Stimulated activated naive B cell treated with anti-CD40 and anti-IgM and Interleukin-4, amounts not matched to agents 10 μg/mL and 1 μg/mL and 100 μg/mL, for 72 hours (primary cell): ENCODE measurements at regions not wholly inside any gene's neighbourhood (a gene's known extent, or its start where the extent isn't known, plus 50 kb on each side); places are given as distances from the start of the nearest gene placed in this dataset.

Source experiments
- ATAC-seq, 2 donors: fragments of 150-1000 bp; cut with Tn5 transposase; replicated peaks; 2 replicates each; pipeline ENCODE4 v1.10.0; 2021; ENCODE audit warnings: moderate library complexity in 1 of 2
- DNase-seq: peaks from one replicate; pipeline ENCODE4 v3.0.0; 2021
- H3K27ac Mint-ChIP-seq: one replicate; pipeline ENCODE4 v1.8.0; 2022; ENCODE audit warnings: mild to moderate bottlenecking, mixed read lengths
- H3K27me3 Mint-ChIP-seq, 2 donors: one replicate each; pipeline ENCODE4 v1.8.0; 2022; ENCODE audit warnings: mixed read lengths in 2 of 2
- H3K36me3 Mint-ChIP-seq, 2 donors: one replicate each; pipeline ENCODE4 v1.8.0; 2022; ENCODE audit warnings: mixed read lengths in 2 of 2, mild to moderate bottlenecking in 1 of 2
- H3K4me1 Mint-ChIP-seq, 2 donors: one replicate each; pipeline ENCODE4 v1.8.0; 2022; ENCODE audit warnings: mixed read lengths in 2 of 2, mild to moderate bottlenecking in 1 of 2
- H3K4me3 Mint-ChIP-seq, 2 donors: one replicate each; pipeline ENCODE4 v1.8.0; 2022; ENCODE audit warnings: mild to moderate bottlenecking in 2 of 2, mixed read lengths in 2 of 2, moderate library complexity in 1 of 2
- H3K9me3 Mint-ChIP-seq, 2 donors: one replicate each; pipeline ENCODE4 v1.8.0; 2022; ENCODE audit warnings: mixed read lengths in 2 of 2, mild to moderate bottlenecking in 1 of 2

GRCh38 chr10:111926286-111926685 lies 257.3 kb downstream of the GPAM start:
- Mint-ChIP-seq H3K27ac (no peak overlapping the region), H3K36me3 (no peaks in the 10 kb centered on the region), H3K9me3 (peaks cover 0 to 3% of the 10 kb centered on the region in 2 donors), H3K27me3 (no peaks in the 10 kb centered on the region), H3K4me3 (no peak overlapping the region), H3K4me1 (no peaks in the 10 kb centered on the region)
- ATAC-seq (no peak), DNase-seq (no peak)

DNA sequence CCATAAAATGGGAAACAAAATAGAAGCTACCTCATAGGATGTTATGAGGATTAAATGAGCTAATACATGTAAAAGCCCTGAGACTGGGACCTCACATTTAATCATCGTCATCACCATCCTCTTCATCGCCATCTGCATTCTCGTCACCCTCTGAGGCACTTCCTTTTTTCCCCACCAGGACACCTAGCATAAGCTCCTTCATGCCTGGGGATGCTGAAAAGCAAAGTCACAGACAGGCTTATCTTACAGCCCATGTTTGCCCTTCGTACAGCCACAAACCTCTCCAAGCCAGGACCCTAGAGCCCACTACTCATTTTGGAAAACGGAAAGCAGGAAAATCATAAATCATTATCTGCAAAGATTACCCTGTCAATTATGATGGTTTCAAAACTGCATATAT lies 249.6 kb downstream of the GPAM start:
- Mint-ChIP-seq H3K36me3 (no peaks in the 10 kb centered on the region), H3K9me3 (peaks cover 0 to 5% of the 10 kb centered on the region in 2 donors), H3K4me1 (no peaks in the 10 kb centered on the region), H3K27ac (no peak overlapping the region), H3K27me3 (no peaks in the 10 kb centered on the region), H3K4me3 (no peak overlapping the region)
- ATAC-seq (no peak), DNase-seq (no peak)

- no peak overlapping the region for H3K27ac Mint-ChIP-seq
- ATAC-seq (no peak), DNase-seq (no peak)
- H3K9me3 Mint-ChIP-seq = peaks cover 0 to 4% of the 10 kb centered on the region in 2 donors
- no peak overlapping the region for H3K4me3 Mint-ChIP-seq
- no peaks in the 10 kb centered on the region for H3K27me3 Mint-ChIP-seq
- no peaks in the 10 kb centered on the region for H3K4me1 Mint-ChIP-seq
- H3K36me3 Mint-ChIP-seq = no peaks in the 10 kb centered on the region
Observed at GRCh38 chr10:111934931-111935330, 248.6 kb downstream of the GPAM start.

- Mint-ChIP-seq H3K4me1 (no peaks in the 10 kb centered on the region), H3K4me3 (no peak overlapping the region), H3K9me3 (peaks cover 0 to 4% of the 10 kb centered on the region in 2 donors), H3K27ac (no peak overlapping the region), H3K27me3 (no peaks in the 10 kb centered on the region), H3K36me3 (no peaks in the 10 kb centered on the region)
- DNase-seq (no peak), ATAC-seq (no peak)
Observed at GRCh38 chr10:111936143-111936542, 247.4 kb downstream of the GPAM start.

DNA sequence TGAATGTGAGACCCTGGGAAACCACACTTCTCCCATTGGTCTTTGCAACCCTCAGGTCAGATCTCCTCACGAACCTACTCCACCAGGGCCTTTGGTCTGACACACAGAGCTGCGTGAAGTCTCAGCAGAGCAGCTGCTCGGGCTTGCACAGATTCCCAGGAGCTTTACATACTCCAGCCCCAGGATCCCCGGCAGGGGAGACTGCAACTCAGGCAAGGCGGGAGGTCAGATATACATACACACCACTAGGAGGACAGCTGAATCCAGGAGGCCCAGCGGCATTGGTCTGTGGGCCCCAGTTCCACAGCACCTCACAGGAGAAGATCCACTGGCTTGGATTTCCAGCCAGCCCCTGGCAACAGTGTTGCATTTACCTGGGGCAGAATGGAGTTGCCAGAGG lies 239.2 kb downstream of the GPAM start:
- Mint-ChIP-seq H3K27me3 (no peaks in the 10 kb centered on the region), H3K9me3 (peaks cover 6 to 10% of the 10 kb centered on the region in 2 donors), H3K36me3 (no peaks in the 10 kb centered on the region), H3K4me1 (no peaks in the 10 kb centered on the region), H3K27ac (peak overlapping the region; percentile 37), H3K4me3 (no peak overlapping the region)
- ATAC-seq (no peak), DNase-seq (no peak)

GRCh38 chr10:111953949-111954348 lies 229.6 kb downstream of the GPAM start:
- ATAC-seq = no peak
- Mint-ChIP-seq H3K4me3 (no peak overlapping the region), H3K4me1 (no peaks in the 10 kb centered on the region), H3K9me3 (peaks cover 14 to 18% of the 10 kb centered on the region in 2 donors), H3K27ac (no peak overlapping the region), H3K27me3 (no peaks in the 10 kb centered on the region), H3K36me3 (no peaks in the 10 kb centered on the region)
- no peak for DNase-seq

GRCh38 chr10:111954386-111954785 lies 229.2 kb downstream of the GPAM start:
- Mint-ChIP-seq H3K27ac (no peak overlapping the region), H3K27me3 (no peaks in the 10 kb centered on the region), H3K4me1 (no peaks in the 10 kb centered on the region), H3K36me3 (no peaks in the 10 kb centered on the region), H3K4me3 (no peak overlapping the region), H3K9me3 (peaks cover 14 to 18% of the 10 kb centered on the region in 2 donors)
- ATAC-seq = no peak
- no peak for DNase-seq

DNA sequence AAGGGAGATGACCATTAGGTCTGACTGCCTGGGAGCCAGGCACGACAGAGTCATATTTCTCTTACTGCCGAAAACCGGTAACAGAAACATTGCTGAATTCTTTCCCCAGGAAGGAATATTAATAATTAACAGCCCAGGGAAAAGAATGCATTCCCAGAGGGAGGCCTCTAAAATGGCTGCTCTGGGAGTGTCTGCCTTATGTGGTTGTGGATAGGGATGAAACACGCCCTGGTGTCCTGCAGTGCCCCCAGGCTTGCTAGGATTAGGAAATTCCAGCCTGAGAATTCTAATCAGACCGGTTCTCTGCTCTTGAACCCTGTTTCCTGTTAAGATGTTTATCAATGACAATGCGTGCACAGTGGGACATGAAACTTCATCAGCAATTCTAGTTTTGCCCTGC lies 226.7 kb downstream of the GPAM start:
- H3K4me1 Mint-ChIP-seq = no peaks in the 10 kb centered on the region
- no peak overlapping the region for H3K27ac Mint-ChIP-seq
- DNase-seq (no peak), ATAC-seq (no peak)
- no peak overlapping the region for H3K4me3 Mint-ChIP-seq
- H3K36me3 Mint-ChIP-seq = no peaks in the 10 kb centered on the region
- peaks cover 14 to 18% of the 10 kb centered on the region in 2 donors for H3K9me3 Mint-ChIP-seq
- H3K27me3 Mint-ChIP-seq = no peaks in the 10 kb centered on the region

DNA sequence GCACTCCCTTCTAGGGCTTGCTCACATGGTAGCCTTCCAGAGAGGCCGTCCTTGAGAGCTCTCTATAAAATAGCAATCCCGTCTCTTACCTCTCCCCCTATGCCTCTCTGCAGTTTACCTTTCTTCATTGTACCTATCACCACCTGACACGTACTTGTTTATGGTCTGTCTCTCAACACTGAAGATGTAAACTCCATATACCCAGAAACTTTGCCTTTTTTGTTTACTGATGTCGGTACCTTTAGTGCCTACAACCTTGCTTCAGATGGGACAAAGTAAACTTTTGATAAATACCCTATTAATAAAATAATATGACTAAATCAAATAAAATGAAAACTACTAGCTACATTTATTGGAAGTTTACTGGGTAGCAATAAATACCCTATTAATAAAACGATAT lies 220.6 kb downstream of the GPAM start:
- no peak for ATAC-seq
- Mint-ChIP-seq H3K27ac (no peak overlapping the region), H3K4me3 (no peak overlapping the region), H3K36me3 (no peaks in the 10 kb centered on the region), H3K9me3 (peaks cover 0 to 7% of the 10 kb centered on the region in 2 donors), H3K27me3 (no peaks in the 10 kb centered on the region), H3K4me1 (no peaks in the 10 kb centered on the region)
- DNase-seq = no peak

- no peak overlapping the region for H3K27ac Mint-ChIP-seq
- H3K9me3 Mint-ChIP-seq = peaks cover 0 to 7% of the 10 kb centered on the region in 2 donors
- H3K27me3 Mint-ChIP-seq = no peaks in the 10 kb centered on the region
- H3K4me3 Mint-ChIP-seq = no peak overlapping the region
- no peaks in the 10 kb centered on the region for H3K4me1 Mint-ChIP-seq
- no peaks in the 10 kb centered on the region for H3K36me3 Mint-ChIP-seq
- ATAC-seq = no peak
- DNase-seq = no peak
Observed at GRCh38 chr10:111967116-111967515, 216.4 kb downstream of the GPAM start.

DNA sequence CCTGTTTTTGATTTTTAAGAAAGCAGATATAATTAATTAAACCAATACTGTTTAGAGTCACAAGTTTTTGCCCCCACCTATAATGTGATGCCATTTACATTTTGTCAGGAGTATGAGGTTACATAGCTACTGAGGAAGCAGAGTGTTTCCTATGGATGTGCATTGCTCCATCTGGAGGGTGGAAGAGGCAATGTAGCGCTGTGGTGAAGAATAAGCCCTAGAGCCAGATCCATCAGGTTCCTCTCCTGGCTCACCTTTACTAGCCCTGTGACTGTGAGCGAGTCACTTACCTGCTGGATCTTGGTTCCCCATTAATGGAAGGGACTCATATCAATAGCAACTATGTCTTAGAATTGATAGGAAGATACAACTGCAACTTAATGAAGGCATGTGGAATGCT lies 216.0 kb downstream of the GPAM start:
- Mint-ChIP-seq H3K36me3 (no peaks in the 10 kb centered on the region), H3K4me1 (no peaks in the 10 kb centered on the region), H3K9me3 (peaks cover 0 to 7% of the 10 kb centered on the region in 2 donors), H3K4me3 (no peak overlapping the region), H3K27ac (no peak overlapping the region), H3K27me3 (no peaks in the 10 kb centered on the region)
- DNase-seq (no peak), ATAC-seq (no peak)

- no peaks in the 10 kb centered on the region for H3K4me1 Mint-ChIP-seq
- peaks cover 0 to 7% of the 10 kb centered on the region in 2 donors for H3K9me3 Mint-ChIP-seq
- ATAC-seq = no peak
- DNase-seq = no peak
- H3K36me3 Mint-ChIP-seq = no peaks in the 10 kb centered on the region
- no peaks in the 10 kb centered on the region for H3K27me3 Mint-ChIP-seq
- no peak overlapping the region for H3K27ac Mint-ChIP-seq
- H3K4me3 Mint-ChIP-seq = no peak overlapping the region
Observed at GRCh38 chr10:111968647-111969046, 214.9 kb downstream of the GPAM start.

- no peak overlapping the region for H3K4me3 Mint-ChIP-seq
- H3K9me3 Mint-ChIP-seq = peaks cover 0 to 7% of the 10 kb centered on the region in 2 donors
- ATAC-seq = no peak
- no peaks in the 10 kb centered on the region for H3K4me1 Mint-ChIP-seq
- no peak for DNase-seq
- H3K27me3 Mint-ChIP-seq = no peaks in the 10 kb centered on the region
- no peaks in the 10 kb centered on the region for H3K36me3 Mint-ChIP-seq
- no peak overlapping the region for H3K27ac Mint-ChIP-seq
Observed at GRCh38 chr10:111970111-111970510, 213.5 kb downstream of the GPAM start.

GRCh38 chr10:111972109-111972508 lies 211.5 kb downstream of the GPAM start:
- Mint-ChIP-seq H3K36me3 (no peaks in the 10 kb centered on the region), H3K4me1 (no peaks in the 10 kb centered on the region)

GRCh38 chr10:111973306-111973705 lies 210.3 kb downstream of the GPAM start:
- no peaks in the 10 kb centered on the region for H3K9me3 Mint-ChIP-seq
- H3K4me3 Mint-ChIP-seq = no peak overlapping the region
- no peaks in the 10 kb centered on the region for H3K36me3 Mint-ChIP-seq
- no peaks in the 10 kb centered on the region for H3K27me3 Mint-ChIP-seq
- no peaks in the 10 kb centered on the region for H3K4me1 Mint-ChIP-seq
- H3K27ac Mint-ChIP-seq = no peak overlapping the region
- no peak for ATAC-seq
- DNase-seq = no peak

More at GRCh38 chr10:111972109-111972508, 211.5 kb downstream of the GPAM start:
- H3K27ac Mint-ChIP-seq = no peak overlapping the region
- no peaks in the 10 kb centered on the region for H3K9me3 Mint-ChIP-seq
- ATAC-seq = no peak
- no peak for DNase-seq
- no peaks in the 10 kb centered on the region for H3K27me3 Mint-ChIP-seq
- H3K4me3 Mint-ChIP-seq = no peak overlapping the region

- H3K27me3 Mint-ChIP-seq = no peaks in the 10 kb centered on the region
- no peak for ATAC-seq
- no peaks in the 10 kb centered on the region for H3K4me1 Mint-ChIP-seq
- no peak overlapping the region for H3K27ac Mint-ChIP-seq
- no peaks in the 10 kb centered on the region for H3K36me3 Mint-ChIP-seq
- H3K4me3 Mint-ChIP-seq = no peak overlapping the region
- no peaks in the 10 kb centered on the region for H3K9me3 Mint-ChIP-seq
- no peak for DNase-seq
Observed at GRCh38 chr10:111973826-111974225, 209.7 kb downstream of the GPAM start.
